HG03378 (cell line): ENCODE measurements at regions not wholly inside any gene's neighbourhood (a gene's known extent, or its start where the extent isn't known, plus 50 kb on each side); places are given as distances from the start of the nearest gene placed in this dataset.
"Not testable (repeated sequence)": the region's sequence is repeated elsewhere in the genome, so short reads cannot be mapped to it uniquely, and the experiment has no call there.

Experiments used
- ATAC-seq: cut with Tn5 transposase; IDR thresholded peaks from one replicate; pipeline ENCODE4 v1.9.1; 2021; ENCODE audit warnings: mild to moderate bottlenecking, moderate library complexity; ENCODE audit not compliant: unreplicated experiment

DNA sequence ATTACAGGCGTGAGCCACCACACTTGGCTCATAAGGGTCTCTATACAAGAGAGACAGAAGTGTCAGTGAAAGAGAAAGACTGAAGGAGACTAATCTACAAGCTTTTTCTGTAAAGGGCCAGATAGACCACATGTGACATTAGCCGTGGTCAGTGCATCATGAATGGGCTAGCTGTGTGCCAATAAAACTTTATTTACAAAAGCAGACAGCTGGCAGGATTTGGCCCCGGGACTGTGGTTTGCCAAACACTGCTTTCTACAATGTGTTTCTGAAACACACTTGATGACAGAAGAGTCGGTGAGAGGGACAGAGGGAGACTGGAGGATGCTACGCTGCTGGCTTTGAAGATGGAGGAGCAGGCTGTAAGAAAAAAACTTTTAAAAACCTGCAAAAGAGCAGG, 285.4 kb downstream of the TFAP2C start:
- ATAC-seq, result no peak

DNA sequence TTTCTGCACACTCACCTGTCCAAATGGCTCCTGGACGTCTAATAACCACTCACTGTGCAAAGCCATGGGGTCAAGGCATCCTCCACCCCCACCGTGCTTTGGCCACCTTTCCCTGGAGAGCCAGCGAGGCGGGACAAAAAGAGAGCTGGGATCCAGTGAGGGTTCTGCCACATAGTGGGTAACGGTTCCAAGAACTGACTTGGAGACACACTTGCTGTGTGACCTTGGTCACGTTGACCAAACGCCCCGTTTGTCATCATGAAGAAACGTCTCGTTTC, 287.2 kb downstream of the TFAP2C start:
- ATAC-seq, result no peak

DNA sequence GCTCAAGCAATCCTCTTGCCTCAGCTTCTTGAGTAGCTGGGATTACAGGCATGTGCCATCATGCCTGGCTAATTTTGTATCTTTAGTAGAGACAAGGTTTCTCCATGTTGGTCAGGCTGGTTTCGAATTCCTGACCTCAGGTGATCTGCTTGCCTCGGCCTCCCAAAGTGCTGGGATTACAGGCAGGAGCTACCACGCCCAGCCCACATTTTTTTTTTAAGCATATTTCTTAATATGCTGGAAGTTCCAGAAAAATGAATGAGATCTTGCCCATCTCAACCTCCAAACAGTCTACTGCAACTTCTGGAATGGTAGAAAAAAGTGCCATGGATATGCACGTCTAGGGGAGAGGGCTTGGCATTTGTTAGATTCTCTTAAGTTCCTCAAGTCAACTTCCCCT, 290.9 kb downstream of the TFAP2C start:
- not testable (repeated sequence) for ATAC-seq

DNA sequence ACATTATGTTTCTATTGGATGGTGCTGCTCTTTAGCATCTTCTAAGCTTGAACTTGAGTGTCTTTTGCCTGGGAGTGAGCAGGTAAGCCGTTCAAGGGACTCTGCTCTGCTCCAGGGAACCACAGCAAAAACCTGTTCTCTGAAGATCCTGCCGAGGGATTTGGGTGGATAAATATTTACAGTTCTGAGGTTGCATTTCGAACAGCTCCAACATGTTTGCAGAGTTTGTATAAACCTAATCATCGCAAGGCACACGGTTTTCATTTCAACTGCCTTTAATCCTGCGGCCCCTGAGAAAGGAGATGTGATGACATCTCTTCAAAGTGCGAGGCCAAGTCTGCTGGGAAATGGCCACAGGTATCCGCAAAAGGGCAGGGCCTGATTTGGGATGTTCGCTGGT, 293.4 kb downstream of the TFAP2C start:
- ATAC-seq, result no peak

DNA sequence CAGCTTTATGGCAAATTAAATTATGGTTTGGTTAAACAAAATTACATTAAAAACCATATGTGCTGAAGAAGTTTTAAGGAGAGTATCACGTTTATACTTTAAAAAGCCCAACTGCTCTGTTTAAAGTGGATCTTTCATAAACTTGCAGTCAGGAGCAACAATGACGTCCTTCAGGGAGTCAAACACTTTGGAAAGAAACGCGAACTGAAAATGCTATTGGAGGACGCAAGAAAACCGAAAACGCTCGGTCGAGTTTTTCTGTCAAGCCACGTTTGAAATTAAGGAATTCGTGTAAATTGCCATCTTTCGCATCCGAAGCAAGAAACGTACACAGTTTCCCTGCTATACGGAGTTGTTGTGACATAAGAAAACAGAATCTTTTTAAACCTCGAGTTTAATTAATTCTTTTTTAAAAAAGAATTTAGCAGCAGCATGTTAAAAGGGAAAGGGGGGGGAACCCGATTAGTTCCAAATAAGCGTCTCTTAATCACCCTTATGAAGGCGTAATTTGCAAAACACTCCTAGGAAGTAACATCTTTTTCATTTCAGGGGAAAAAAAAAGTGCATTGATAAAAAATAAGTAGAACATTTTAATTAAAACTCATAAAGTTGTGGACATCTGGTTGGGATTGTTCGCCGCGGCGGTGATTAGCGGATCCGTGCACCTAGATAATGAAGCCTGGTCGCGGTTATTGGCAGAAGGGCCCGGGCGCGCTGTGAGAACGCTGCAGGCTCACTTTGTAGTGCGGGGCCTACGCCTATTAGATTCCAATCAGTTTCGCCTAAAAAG, 295.4 kb downstream of the TFAP2C start:
- no peak for ATAC-seq

DNA sequence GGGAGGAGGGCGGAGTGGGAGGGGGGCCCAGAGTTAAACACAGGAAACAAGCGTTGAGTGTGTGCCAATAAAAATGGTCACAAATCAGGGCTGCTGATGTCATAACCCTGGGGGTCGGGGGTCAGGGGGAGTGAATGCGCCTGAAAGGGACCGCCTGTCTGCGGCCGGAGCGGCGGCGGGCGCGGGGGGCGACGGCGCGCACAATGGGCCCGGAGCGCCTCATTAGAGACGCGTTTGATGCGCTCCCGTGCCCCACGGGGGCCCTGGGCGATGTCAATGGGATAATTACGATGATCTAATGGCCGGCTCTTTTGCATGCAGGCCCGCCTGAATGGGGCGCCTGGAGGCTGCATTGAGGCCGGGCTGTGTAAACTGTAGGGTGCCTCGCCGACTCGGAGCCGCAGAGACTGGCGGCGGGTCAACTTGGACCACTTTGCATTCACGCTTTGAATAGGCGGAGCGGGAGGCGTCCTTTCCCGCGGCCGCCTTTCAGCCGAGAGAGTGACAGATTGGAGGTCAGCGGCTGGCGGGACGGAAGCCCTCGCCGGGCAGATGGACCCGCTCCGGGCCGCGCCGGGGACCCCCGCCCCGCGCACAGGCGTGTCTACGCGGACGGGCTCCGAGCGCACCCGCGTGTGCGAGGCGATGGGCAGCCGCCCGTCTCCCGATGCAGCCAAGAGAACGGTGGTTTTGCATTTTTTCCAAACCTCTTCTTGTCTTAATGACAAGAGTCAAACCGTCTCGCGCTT, 296.1 kb downstream of the TFAP2C start:
- ATAC-seq, result no peak

DNA sequence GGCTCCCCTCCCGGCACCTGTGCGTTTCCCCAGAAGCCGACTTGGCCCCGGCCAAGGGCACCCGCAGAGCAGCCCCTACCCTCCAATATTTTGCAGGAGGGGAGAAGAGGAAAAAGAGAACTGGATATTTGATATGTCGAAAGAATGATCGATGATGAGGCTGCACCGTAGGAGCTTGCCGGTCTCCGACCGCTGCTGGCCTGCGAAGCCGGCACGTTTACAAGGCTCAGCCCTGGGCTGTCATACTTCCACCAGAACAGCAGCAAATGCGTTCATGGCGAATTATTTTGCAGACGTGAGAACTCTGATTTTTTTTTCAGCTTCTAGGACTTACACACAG, 296.7 kb downstream of the TFAP2C start:
- ATAC-seq, result no peak

DNA sequence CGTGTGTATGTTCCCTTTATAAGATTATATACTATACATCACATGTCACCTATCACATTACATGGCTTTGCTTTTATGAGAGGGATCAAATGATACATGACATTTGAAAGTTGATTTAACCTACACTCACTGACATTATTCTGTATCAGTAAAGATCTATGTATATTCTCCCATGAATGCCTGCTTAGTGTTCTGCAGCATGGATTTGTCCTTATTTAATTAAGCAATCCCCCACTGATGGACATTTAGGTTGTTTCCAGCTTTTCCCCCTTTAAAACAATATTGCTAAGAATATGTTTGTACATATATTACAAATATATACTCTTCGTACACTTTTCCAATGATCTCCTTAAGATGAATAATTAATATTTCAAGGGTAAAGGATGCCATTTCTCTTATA, 297.4 kb downstream of the TFAP2C start:
- no peak for ATAC-seq

DNA sequence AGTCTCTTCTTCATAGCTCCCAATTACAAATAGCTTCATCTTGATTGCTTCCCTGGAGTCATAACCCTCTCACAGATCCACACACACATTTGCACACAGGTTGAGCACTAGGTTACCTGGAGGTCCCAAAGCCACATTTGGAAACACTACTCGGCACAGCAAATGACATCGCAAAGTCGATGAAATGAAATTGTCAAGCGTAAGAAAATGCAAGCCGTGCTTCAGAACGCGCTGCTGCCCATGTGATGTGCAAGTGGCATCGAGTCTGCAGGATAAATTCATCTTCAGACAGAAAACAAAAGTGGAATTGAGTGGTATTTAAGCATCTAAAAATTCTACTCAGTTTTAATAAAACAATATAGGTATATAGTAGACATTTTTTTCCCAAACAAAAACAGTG, 298.0 kb downstream of the TFAP2C start:
- ATAC-seq, result no peak

DNA sequence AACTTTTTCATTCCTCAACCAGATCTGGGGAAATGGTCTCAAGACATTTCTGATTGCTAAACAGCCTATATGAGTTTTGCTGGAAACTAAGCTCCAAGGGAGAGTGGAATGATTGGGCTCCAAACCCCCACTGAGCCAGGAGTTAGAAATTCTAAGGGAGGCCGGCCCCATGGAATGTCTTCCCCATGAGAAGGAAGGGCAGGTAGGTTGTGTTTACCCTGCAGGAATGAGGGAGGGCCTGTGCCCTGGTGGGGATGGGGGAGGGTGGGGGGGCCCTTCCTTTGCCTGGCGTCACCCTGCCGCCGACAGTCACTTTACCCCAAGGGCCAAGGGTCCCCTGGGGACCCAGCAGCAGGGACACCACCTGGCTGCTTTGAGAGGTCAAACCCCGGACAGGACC, 298.9 kb downstream of the TFAP2C start:
- ATAC-seq, result no peak

DNA sequence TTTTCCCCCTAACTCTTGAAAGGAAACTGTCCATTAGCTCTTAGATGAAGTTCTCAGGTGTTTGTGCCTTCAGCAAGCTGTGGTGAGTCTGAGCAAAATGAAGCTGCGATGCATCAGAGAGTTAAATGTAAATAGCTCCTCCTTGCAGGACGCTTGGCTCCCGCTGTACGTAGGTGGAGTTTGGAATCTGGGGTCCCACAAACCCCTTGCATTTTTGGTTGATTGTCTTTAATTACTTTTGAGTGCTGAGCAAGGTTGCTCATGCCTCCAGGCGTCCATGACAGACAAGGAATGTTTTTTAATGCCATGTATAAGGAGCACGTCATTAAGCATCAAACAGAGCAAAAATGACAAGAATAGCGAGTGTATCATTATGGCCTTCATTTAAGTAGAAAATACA, 300.5 kb downstream of the TFAP2C start:
- ATAC-seq, result no peak

DNA sequence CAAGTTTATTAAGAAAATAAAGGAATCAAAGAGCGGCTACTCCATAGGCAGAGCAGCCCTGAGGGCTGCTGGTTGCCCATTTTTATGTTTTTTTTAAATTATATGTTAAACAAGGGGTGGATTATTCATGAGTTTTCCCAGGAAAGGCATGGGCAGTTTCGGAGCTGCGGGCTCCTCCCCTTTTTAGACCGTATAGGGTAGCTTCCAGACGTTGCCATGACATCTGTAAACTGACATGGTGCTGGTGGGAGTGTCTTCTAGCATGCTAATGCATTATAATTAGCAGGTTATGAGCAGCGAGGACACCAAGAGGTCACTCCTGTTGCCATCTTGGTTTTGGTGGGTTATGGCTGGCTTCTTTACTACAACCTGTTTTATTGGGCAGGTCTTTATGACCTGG, 301.8 kb downstream of the TFAP2C start:
- no peak for ATAC-seq

DNA sequence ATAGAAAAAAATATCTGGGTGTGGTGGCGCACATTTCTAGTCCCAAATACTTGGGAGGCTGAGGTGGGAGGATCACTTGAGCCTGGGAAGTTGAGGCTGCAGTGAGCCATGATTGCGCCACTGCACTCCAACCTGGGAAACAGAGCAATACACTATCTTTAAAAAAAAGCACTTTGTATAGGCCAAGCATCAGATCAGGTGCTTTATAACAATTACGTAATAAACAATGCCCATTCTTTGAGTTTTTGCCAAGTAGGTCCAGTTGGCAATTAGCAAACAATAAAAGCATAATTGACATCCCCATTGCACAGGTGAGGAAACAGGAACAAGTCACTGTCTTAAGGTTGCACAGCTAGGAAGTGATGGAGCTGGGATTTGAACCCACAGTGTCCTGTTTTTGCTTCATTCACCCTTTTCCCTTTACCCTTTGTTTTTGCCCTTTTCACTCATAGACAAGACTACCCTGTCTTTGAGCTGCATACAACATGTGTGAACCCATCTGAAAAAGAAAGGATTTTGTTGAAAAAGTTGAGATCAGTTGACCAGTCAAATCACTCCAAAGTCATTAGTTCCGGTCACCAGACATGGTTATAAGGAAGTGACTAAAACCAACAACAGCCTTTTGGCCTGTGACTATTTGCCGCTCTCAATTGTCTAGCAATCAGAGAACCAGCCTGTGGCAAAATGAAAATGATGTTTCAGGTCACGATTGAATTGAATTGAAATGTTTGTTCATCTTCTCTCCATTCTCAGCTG, 303.6 kb downstream of the TFAP2C start:
- ATAC-seq, result no peak

DNA sequence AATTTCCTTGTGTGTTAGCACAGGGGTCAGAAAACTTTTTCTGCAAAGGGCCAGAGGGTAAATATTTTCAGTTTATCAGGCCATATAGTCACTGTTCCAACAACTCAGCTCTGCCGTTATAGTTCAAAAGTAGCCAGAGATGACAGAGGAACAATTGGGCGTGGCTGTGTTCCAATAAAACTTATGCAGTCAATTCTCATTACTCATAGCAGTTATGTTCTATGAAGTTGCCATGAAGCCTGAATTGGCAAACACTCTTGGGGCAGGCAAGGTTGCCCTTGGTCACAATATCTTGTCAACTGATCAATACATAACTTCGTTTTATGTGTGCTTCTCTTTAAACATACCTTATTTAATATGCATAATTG, 304.2 kb downstream of the TFAP2C start:
- ATAC-seq, result no peak

DNA sequence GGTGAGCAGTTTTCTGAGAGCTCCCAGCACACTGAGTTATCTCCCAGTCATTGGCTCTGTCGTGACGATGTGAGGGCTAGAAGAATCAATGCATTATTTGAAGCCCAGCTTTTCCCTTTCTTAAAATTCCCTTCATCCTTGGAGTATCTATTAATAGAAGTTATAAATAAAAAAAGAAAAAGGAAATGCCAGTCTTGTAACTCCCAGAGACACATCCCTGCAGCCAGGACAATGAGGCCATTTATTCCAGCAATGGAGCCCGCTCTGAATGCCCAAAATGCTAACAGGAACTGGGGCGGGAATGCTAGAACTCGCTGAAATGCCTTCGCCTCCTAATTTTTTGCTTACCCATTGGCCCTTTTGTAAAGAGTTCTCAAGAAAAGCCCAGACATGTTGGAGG, 305.8 kb downstream of the TFAP2C start:
- no peak for ATAC-seq

DNA sequence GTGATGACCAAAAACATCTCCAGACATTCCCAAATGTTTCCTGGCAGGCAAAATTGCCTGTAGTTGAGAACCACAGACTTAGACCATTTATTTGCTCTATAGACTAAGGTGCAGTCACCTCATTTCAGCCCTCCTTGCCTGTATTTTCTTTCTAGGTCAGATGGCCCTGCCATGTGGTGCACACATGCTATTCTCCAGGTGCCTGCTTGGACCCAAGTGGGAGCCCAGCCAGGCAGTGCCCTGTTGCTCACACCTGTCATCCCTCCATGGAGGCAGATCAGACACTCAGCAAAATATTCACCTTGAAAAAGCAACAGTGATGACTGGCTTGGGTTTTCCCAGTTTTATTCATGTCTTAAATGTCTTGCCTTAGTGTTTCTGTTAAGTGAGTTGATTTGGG, 311.4 kb downstream of the TFAP2C start:
- ATAC-seq, result no peak

DNA sequence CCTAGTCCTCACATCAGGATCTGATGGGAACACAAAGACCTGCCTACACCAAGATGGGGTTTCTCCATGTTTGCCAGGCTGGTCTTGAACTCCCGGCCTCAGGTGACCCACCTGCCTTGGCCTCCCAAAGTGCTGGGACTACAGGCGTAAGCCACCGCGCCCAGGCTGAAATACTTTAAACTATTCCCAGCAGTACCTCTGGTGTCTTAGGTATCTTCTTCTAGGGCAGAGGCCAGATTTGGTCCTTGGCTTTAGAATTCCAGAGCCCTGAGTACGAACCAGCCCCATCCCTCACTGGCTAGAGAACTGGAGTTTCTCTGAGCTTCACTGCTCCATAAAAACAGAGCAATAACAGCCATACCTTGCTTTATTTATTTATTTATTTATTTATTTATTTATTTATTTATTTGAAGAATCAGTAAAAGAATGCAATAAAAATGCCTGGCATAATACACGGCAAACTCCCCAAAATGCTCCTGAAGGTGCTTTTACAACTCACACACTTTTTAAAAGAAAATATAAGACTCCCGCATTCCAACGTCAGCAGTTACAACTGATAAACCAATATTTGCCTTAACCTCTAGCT, 312.1 kb downstream of the TFAP2C start:
- no peak for ATAC-seq

DNA sequence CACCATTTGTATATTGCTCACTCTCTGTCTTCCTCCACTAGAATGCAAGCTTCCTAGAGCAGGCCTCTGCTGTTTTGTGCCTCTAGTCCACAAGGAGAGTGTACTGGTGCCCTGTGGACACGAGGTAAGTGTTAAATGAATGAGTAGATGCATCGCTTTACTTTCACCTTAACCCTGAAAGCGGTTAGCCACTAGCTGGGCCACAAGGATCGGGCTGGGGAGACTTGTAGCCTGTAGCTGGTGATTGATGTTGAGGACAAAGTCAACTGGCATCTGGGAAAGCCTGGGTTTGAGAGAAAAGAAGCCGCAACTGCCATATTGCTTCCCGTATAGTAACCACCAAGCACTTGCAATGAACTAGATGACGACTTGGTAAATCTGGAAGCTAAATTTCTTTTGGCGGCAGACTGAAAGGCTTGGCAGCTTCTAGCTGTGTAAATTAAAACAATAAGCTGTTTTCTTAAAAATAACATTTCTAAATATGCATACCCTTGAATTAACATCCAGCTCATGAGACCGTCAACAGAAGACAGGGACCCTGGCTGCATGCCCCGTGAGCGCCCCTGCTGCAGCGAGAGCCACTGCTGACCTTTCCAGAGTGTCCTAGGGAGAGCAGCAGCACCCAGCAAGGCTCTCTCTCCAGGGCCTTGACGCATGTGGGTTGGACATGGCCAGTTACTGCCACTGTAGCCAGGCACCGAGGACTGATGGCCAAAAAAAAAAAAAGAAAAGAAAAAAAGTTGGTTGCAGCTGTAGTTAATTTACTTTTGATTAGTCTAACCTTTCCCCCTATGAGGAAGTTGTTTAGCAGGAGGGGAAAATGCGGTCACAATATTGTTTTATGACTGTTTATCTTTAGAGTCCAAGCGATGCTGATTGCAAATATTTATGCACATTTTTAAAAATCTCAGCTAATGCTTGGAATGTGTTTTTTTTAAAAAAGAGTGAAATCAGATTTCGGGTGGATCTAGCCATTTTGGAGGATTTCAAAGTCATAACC, 315.1 kb downstream of the TFAP2C start:
- ATAC-seq, result no peak

DNA sequence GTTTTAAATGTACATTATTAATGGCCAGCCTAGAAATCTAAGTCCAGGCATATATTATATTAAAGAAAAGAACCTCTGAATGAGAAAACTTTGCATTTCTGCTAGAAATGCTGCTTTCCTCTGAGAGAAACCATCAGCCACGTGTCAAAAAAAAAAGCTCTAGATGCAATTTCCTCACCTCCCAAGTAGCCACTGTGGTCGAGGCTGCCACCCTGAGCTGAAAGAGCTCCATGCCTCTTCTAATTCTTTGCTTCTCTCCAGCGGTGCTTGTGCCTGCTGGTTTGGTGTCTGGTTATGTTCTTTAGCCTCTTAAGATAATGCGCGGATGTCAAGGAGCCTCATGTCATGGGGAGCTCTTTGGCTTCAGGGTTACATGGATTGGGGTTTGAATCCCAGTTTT, 316.0 kb downstream of the TFAP2C start:
- ATAC-seq, result no peak

DNA sequence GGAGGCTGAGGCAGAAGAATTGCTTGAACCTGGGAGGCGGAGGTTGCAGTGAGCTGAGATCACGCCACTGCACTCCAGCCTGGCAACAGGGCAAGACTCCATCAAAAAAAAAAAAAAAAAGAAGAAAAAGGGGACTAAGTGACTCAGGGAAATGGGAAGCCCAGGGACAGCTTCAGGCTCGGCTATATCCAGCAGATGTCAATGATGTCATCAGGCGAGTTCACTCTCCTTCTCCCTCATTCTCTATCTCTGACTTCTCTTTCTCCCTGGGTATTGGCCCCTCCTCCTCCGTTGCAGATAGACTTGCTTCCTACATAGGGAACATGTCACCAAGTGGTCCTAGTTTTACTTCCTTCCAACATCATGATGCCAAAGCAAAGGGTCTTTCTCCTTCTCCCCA, 316.8 kb downstream of the TFAP2C start:
- no peak for ATAC-seq

DNA sequence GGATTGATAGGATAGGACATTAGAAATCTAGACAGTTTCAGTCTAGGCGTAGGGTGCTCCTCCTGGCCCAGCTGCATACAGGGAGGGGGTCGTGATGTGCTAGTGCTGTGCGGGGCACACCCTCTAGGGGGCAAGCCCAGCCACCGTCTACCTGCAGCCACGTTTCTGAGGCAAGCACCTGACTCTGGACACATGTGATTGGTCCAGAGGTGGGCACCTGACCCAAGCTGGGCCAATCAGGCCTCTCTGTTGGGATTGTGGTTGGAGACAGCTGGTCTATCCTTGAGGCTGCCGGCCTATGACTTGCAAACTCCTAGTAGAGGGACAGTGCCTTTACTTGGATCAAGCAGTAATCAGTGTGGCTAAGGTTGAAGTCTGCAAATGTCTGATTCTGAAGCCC, 317.1 kb downstream of the BMP7 start:
- no peak for ATAC-seq
